HG02885 (cell line): ENCODE measurements at regions not wholly inside any gene's neighbourhood (a gene's known extent, or its start where the extent isn't known, plus 50 kb on each side); places are given as distances from the start of the nearest gene placed in this dataset.

ENCODE experiments used
- ATAC-seq: cut with Tn5 transposase; IDR thresholded peaks from one replicate; pipeline ENCODE4 v1.9.1; 2021; ENCODE audit warnings: mild to moderate bottlenecking; ENCODE audit not compliant: unreplicated experiment, poor library complexity

DNA sequence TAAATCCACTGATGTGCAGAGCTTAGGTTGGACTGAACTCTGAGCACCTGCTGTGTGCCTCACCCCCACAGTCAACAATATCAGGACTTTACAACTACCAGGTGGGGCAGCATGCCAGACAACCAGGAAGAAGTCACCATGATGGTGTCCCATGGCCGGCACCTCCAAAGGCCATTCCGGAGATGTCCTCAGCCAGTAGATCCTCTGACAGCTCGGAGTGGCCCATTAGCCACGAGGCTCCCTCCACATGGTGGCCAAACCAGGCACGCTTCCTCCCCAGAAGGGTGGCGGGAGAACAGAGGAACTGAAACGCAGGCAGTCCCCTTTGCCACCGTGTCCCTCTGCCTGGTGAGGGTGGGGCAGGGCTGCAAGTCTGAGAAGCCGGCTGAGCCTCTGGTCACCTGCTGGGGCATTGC is 390.0 kb downstream of the TNS3 start:
- no peak for ATAC-seq

GRCh38 chr7:47191316-47191715 is 390.6 kb downstream of the TNS3 start:
- no peak for ATAC-seq

DNA sequence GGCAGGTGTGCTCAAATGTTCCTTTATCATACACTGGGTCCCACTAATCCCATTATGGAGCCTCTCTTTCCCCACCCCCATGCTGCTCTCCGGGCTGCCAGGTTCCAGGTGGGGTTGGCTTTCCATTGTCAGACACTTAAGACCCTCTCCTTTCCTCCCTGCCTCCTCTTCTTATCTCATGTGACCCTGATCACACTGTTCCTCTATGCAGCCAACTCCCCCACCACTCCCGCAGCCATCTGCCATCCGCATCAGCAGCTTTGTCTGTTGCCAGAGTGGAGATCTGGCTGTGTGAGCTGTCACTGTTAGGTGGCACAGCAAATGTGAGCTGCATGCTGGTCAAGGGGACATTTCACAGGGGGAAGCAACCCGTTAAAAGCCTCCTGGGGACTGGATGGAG is 391.4 kb downstream of the TNS3 start:
- no peak for ATAC-seq

DNA sequence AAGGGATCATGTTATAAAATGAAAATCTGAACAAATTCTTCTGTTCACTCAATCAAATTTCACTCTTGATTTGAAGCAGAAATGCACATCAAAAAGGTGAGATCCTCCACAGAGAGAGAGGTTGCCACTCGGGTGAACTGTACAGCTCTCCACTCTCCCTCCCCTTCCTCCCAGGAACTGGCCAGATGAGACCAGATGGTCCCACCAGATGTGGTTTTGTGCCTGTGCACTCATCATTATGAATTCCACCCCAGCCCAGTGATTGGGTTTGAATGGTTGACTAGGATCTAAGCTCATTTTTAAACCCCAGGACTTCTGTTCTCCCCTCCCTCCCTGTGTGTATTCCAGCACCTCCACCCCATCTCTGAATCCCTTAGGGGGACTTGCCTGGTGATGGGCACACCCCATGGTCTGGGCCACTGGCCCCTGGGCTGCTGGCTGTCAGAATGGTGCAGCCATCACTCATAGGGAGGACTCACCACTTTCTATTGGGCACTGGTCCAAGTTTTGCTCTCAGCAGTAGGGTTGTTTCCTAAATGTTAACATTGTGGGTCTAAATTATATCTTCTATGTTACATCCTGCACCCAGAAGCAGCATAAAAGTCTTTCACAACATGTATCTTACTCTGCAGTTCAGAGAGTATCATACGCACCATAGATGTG is 393.1 kb downstream of the TNS3 start:
- no peak for ATAC-seq

DNA sequence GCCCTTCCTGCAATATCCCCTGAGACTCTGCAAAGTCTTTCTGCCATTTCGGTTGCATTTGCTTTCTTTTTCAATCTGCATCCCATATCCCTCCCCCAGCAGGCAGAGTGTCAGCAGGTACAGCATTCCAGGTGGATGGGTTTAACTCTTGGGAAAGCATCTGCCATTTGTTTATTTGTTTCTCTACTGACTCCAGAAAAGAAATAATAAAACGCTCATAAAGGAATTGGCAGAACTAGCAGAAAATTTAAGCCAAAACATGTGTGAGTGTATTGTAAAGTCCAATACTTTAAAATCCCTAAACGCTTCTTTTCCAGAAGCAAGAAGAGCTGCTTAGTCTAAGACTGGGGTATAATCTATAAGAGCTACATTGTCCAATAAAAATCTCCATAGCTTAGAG is 393.8 kb downstream of the TNS3 start:
- no peak for ATAC-seq

DNA sequence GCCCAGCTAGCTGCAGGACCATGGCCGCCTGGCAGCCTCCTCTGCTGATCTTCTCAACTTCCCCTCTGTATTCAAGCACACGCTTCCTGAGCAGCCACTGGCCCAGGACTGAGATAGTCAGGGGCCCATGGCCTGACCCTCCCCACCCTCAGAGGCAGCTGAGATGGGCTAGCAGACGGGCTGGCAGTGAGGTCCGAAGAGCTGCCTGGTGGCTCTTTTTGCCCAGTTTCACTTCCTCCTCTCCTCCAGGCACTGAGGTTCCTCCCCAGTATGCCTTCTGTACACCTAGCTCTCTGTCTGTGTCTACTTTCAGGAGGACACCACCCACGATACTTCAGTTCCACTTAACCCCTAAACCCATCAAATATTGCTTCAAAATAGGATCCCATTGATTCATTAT is 395.6 kb downstream of the TNS3 start:
- ATAC-seq: peak; percentile 84

- ATAC-seq: peak; percentile 3
Measured at GRCh38 chr7:47185839-47186238, 396.1 kb downstream of the TNS3 start.

DNA sequence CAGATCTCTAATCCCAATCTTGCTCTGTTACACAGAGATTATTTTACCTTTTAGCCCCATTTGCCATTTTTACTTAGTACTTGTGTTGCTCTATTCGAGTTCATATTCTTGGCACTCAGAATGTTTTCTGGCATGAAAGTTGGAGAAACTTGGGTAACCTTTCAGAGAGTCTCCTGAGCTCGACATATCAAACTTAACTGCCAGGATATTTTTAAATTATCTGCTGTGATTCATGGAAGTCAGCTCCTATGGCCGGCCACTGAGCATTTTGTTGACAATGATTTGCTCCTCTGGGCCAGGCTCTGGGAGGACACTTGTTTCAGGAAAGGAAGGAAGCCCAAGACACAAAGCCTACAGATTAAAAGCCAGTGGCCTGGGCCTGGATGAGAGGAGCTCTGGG is 396.7 kb downstream of the TNS3 start:
- ATAC-seq: no peak

- ATAC-seq: no peak
Measured at GRCh38 chr7:47183862-47184590, 397.9 kb downstream of the TNS3 start.

GRCh38 chr7:47181746-47182361 is 400.1 kb downstream of the TNS3 start:
- ATAC-seq: no peak

DNA sequence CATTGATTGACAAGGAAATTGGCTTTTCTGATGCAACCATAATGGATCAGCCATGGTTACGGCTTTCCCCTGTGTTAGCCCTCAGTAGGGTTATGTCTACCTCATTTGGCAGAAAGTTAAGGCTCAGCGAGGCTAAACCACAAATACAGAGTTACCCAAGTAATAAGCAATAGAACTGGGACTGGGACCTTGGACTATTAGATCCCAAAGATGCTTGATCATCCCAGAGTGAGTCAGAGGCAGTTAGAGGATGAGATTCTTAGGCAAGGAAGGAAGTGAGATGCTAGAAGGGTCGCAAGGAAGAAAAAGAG is 401.4 kb downstream of the TNS3 start:
- no peak for ATAC-seq

DNA sequence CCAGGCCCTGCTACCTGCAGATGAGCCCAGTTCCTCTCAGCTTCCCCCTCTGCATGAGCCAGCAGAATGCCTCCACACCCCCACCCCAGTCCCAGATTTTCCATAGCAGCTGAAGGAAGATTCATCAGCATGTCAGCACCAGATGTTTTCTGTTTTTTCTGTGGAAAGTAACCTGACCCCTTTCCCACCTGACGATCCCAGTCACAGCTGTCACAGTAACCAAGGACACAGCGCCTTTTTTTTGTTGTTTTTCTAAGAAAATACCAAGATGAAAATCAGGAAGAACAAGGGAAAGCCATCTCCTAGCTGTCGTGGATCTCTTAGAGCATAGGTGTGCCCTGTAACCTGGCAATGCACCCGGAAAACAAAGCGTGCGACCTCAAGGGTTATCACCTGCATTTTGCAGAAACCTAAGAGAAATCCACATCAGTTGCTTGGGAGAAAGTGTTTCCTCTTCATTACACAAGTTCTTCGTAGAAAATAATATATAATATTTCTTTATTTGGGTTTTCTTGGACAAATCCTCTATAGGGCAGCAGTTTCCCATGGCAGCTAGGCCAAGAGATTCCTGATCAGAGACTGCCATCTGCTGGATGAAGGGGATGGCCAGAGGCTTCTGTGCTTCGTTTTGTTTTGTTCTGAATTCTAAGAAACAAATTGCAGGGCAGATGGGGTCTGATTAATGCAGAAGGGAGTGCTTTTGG is 401.9 kb downstream of the TNS3 start:
- no peak for ATAC-seq

GRCh38 chr7:47172602-47173539 is 409.0 kb downstream of the TNS3 start:
- peak; percentile 41 for ATAC-seq

GRCh38 chr7:47170516-47170915 is 411.4 kb downstream of the TNS3 start:
- ATAC-seq: no peak

DNA sequence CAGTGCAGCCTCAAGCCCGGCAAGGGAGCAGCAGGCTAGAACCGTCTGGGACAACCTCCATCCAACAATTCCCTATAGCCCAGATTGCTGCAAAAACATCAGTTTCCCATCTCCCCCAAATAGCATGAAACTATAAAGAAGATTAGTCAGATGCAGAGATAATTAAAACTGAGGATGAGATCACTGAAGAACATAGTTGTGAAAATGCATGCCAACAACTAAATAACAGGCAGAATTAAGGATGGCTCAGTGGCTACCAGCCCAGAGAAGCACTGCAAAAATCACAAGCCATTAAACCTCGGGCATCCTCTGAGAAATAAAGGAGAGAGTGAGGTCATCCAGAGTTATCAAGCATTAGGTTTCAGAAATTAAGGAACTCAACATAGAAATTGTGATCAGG is 427.1 kb downstream of the TNS3 start:
- no peak for ATAC-seq

- no peak for ATAC-seq
Measured at GRCh38 chr7:47153576-47153975, 428.3 kb downstream of the TNS3 start.

GRCh38 chr7:47153058-47153457 is 428.9 kb downstream of the TNS3 start:
- no peak for ATAC-seq

GRCh38 chr7:47152307-47152706 is 429.6 kb downstream of the TNS3 start:
- ATAC-seq: no peak

DNA sequence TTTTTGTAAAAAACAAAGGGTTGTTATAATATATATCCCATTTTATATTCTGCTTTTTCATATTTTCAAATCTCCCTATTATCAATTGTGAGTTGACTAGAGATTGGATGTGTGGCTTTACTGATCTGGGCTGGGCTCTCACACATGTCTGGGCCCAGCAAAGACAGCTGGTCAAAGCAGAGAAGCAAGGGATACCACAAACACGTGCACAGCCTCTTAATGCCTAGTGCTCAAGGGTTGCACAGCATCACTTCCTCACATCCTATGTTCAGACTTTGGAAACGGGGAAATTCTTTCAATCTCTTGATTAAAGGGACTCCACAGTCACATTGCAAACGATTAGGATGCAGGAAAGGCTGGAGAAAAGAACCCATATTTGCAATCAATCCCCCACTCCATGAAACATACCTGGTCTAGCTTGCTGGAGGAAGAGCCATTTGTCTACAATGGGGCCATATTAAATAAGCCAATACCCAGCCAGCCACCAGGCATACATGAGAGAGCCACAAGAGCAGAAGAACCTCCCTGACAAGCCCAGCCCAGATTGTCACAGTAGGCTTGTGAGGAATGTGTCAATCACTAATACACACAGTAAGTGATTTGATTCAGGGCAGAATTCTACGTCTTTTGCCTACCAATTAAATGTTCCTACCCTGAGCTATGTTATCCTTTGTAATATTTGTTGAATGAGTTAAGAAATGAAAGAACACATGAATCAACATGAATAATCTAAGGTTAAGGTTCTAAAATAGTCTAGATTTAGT is 431.2 kb downstream of the TNS3 start:
- ATAC-seq: no peak
